ENCODE measurements at regions not wholly inside any gene's neighbourhood (a gene's known extent, or its start where the extent isn't known, plus 50 kb on each side); places are given as distances from the start of the nearest gene placed in this dataset.
"Not testable (repeated sequence)": the region's sequence is repeated elsewhere in the genome, so short reads cannot be mapped to it uniquely, and the experiment has no call there.

GRCh38 chr5:5751498-5751897, 329.0 kb downstream of the ICE1 start:
- ATAC-seq (no peak), DNase-seq (no peak)

GRCh38 chr5:5741418-5741817, 318.9 kb downstream of the ICE1 start:
- ATAC-seq (no peak), DNase-seq (no peak)

- ATAC-seq (no peak), DNase-seq (no peak)
These were observed 317.0 kb downstream of the ICE1 start for GRCh38 chr5:5739490-5739945.

GRCh38 chr5:5738797-5739489, 316.5 kb downstream of the ICE1 start:
- ATAC-seq (no peak), DNase-seq (no peak)

- no peak for ATAC-seq
- DNase-seq: no peak
These were observed 313.5 kb downstream of the ICE1 start for GRCh38 chr5:5736007-5736406.

- not testable (repeated sequence) for ATAC-seq, DNase-seq
These were observed 310.6 kb downstream of the ICE1 start for GRCh38 chr5:5733058-5733457.

- ATAC-seq: no peak
- no peak for DNase-seq
These were observed 303.9 kb downstream of the ICE1 start for GRCh38 chr5:5726401-5726800.

GRCh38 chr5:5721881-5722280, 299.4 kb downstream of the ICE1 start:
- no peak for DNase-seq
- ATAC-seq: no peak

- ATAC-seq: no peak
- DNase-seq: no peak
These were observed 296.8 kb downstream of the ICE1 start for GRCh38 chr5:5719292-5719691.

GRCh38 chr5:5716665-5717064, 294.2 kb downstream of the ICE1 start:
- no peak for DNase-seq
- ATAC-seq: no peak

GRCh38 chr5:5711592-5711991, 289.1 kb downstream of the ICE1 start:
- DNase-seq (no peak), ATAC-seq (no peak)

- ATAC-seq: no peak
- DNase-seq: no peak
These were observed 288.6 kb downstream of the ICE1 start for GRCh38 chr5:5711112-5711511.

GRCh38 chr5:5710471-5710870, 288.0 kb downstream of the ICE1 start:
- ATAC-seq (no peak), DNase-seq (no peak)

- no peak for ATAC-seq
These were observed 286.0 kb downstream of the ICE1 start for GRCh38 chr5:5708367-5708919.

GRCh38 chr5:5705010-5705409, 282.5 kb downstream of the ICE1 start:
- no peak for ATAC-seq
- no peak for DNase-seq

More at GRCh38 chr5:5708367-5708919, 286.0 kb downstream of the ICE1 start:
- DNase-seq: no peak

GRCh38 chr5:5704352-5704751, 281.9 kb downstream of the ICE1 start:
- DNase-seq (no peak), ATAC-seq (no peak)

GRCh38 chr5:5702934-5703333, 280.5 kb downstream of the ICE1 start:
- no peak for DNase-seq
- no peak for ATAC-seq

GRCh38 chr5:5700549-5700948, 278.1 kb downstream of the ICE1 start:
- ATAC-seq (no peak), DNase-seq (no peak)

GRCh38 chr5:5699062-5699461, 276.6 kb downstream of the ICE1 start:
- no peak for DNase-seq

GRCh38 chr5:5695266-5695665, 272.8 kb downstream of the ICE1 start:
- DNase-seq (no peak), ATAC-seq (no peak)

More at GRCh38 chr5:5699062-5699461, 276.6 kb downstream of the ICE1 start:
- no peak for ATAC-seq

GRCh38 chr5:5688925-5689310, 266.4 kb downstream of the ICE1 start:
- no peak for ATAC-seq
- DNase-seq: no peak

GRCh38 chr5:5688194-5688924, 265.9 kb downstream of the ICE1 start:
- DNase-seq: no peak
- no peak for ATAC-seq

GRCh38 chr5:5687113-5687512, 264.6 kb downstream of the ICE1 start:
- DNase-seq (no peak), ATAC-seq (no peak)

Measured in stimulated activated naive CD8-positive, alpha-beta T cell treated with anti-CD3 and anti-CD28 coated beads, Interleukin-15, Interleukin-2, amounts not matched to agents 100 U/mL and 50 U/mL, for 24 hours (primary cell).